ENCODE measurements at regions not wholly inside any gene's neighbourhood (a gene's known extent, or its start where the extent isn't known, plus 50 kb on each side); places are given as distances from the start of the nearest gene placed in this dataset.
"Not testable (repeated sequence)": the region's sequence is repeated elsewhere in the genome, so short reads cannot be mapped to it uniquely, and the experiment has no call there.

DNA sequence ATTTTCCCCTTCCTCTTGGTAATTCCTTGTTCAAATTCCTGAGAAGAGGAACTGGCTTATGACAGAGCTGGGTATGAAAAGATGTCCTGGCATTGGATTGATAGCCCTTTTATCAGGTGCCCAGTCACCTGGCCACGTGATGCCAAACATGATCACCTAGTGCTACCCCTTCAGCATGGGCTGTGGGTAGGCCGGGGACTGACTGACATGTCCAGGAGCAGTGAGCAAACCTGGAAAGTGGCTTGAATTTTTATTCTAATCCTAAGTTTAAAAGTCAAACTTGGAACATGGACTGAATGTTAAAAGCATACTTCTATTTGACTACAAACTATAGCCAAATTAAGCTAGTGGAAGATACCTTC lies 99.7 kb upstream of the CXCL13 start:
- no peak for DNase-seq (ENCODE audit: low read depth in 2 of 2)

- DNase-seq (ENCODE audit: low read depth in 2 of 2) = no peak
These were observed 95.3 kb upstream of the CXCL13 start for GRCh38 chr4:77510367-77510766.

- DNase-seq (ENCODE audit: low read depth in 2 of 2) = no peak
These were observed 80.1 kb upstream of the CXCL13 start for GRCh38 chr4:77525538-77525937.

DNA sequence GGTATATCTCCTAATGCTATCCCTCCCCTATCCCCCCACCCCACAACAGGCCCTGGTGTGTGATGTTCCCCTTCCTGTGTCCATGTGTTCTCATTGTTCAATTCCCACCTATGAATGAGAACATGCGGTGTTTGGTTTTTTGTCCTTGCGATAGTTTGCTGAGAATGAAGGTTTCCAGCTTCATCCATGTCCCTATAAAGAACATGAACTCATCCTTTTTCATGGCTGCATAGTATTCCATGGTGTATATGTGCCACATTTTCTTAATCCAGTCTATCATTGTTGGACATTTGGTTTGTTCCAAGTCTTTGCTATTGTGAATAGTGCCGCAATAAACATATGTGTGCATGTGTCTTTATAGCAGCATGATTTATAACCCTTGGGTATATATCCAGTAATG lies 77.7 kb upstream of the CXCL13 start:
- DNase-seq (ENCODE audit: low read depth in 2 of 2) = not testable (repeated sequence)

GRCh38 chr4:77538144-77538543 lies 67.5 kb upstream of the CXCL13 start:
- DNase-seq (ENCODE audit: low read depth in 2 of 2) = no peak

DNA sequence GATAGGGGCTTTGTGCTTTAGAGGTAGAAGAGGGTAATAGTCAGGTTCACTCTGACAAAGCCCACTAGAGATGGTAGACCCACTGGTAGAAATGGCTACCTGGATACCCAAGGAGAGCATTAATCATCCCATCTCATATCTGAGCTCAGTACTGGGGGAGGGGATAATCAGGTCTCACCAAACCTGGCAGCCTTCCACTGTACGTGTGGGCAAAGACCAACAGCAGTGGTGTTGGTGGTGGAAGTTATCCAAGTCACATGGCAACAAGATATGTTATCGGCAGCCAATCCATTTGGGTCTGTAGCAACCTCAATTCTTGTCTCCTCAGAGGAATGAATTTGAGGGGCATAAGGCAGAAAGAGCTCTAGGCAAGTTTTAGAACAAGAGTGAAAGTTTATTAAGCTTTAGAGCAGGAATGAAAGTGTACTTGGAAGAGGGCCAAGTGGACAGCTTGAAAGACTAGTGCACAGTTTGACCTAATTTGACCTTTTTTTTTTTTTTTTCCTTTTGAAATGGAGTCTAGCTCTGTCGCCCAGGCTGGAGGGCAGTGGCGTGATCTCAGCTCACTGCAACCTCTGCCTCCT lies 67.0 kb upstream of the CXCL13 start:
- DNase-seq (ENCODE audit: low read depth in 2 of 2) = no peak

All from stimulated activated CD8-positive, alpha-beta memory T cell treated with anti-CD3 and anti-CD28 coated beads, Interleukin-2, amount 100 ng/mL, for 1 hour (primary cell).